ENCODE measurements at regions not wholly inside any gene's neighbourhood (a gene's known extent, or its start where the extent isn't known, plus 50 kb on each side); places are given as distances from the start of the nearest gene placed in this dataset.

GRCh38 chr13:105035092-105035491 lies 1500.4 kb downstream of the EFNB2 start:
- no peak for DNase-seq (ENCODE audit: low read depth)

- DNase-seq (ENCODE audit: low read depth), result no peak
These were observed 1501.5 kb downstream of the EFNB2 start for GRCh38 chr13:105033999-105034398.

GRCh38 chr13:105031306-105031705 lies 1504.2 kb downstream of the EFNB2 start:
- no peak for DNase-seq (ENCODE audit: low read depth)

GRCh38 chr13:105030851-105031250 lies 1504.6 kb downstream of the EFNB2 start:
- no peak for DNase-seq (ENCODE audit: low read depth)

- DNase-seq (ENCODE audit: low read depth), result no peak
These were observed 1516.4 kb downstream of the EFNB2 start for GRCh38 chr13:105019073-105019472.

GRCh38 chr13:105016266-105016665 lies 1519.2 kb downstream of the EFNB2 start:
- no peak for DNase-seq (ENCODE audit: low read depth)

GRCh38 chr13:105008604-105009003 lies 1526.9 kb downstream of the EFNB2 start:
- DNase-seq (ENCODE audit: low read depth), result no peak

- no peak for DNase-seq (ENCODE audit: low read depth)
These were observed 1528.2 kb downstream of the EFNB2 start for GRCh38 chr13:105007166-105007808.

- no peak for DNase-seq (ENCODE audit: low read depth)
These were observed 1539.4 kb downstream of the EFNB2 start for GRCh38 chr13:104996022-104996421.

- DNase-seq (ENCODE audit: low read depth), result no peak
These were observed 1541.8 kb downstream of the EFNB2 start for GRCh38 chr13:104993708-104994107.

- no peak for DNase-seq (ENCODE audit: low read depth)
These were observed 1547.8 kb downstream of the EFNB2 start for GRCh38 chr13:104987621-104988020.

GRCh38 chr13:104984296-104984818 lies 1551.1 kb downstream of the EFNB2 start:
- no peak for DNase-seq (ENCODE audit: low read depth)

- DNase-seq (ENCODE audit: low read depth), result no peak
These were observed 1551.9 kb downstream of the EFNB2 start for GRCh38 chr13:104983601-104984000.

- DNase-seq (ENCODE audit: low read depth), result no peak
These were observed 1554.9 kb downstream of the EFNB2 start for GRCh38 chr13:104980586-104980985.

GRCh38 chr13:104979281-104980030 lies 1556.0 kb downstream of the EFNB2 start:
- no peak for DNase-seq (ENCODE audit: low read depth)

GRCh38 chr13:104976986-104977385 lies 1558.5 kb downstream of the EFNB2 start:
- no peak for DNase-seq (ENCODE audit: low read depth)

- no peak for DNase-seq (ENCODE audit: low read depth)
These were observed 1560.2 kb downstream of the EFNB2 start for GRCh38 chr13:104975272-104975671.

- no peak for DNase-seq (ENCODE audit: low read depth)
These were observed 1566.6 kb downstream of the EFNB2 start for GRCh38 chr13:104968876-104969275.

- DNase-seq (ENCODE audit: low read depth), result no peak
These were observed 1567.4 kb downstream of the EFNB2 start for GRCh38 chr13:104967836-104968630.

- DNase-seq (ENCODE audit: low read depth), result no peak
These were observed 1568.1 kb downstream of the EFNB2 start for GRCh38 chr13:104967376-104967775.

GRCh38 chr13:104962411-104962810 lies 1573.1 kb downstream of the EFNB2 start:
- DNase-seq (ENCODE audit: low read depth), result no peak

- DNase-seq (ENCODE audit: low read depth), result no peak
These were observed 1574.2 kb downstream of the EFNB2 start for GRCh38 chr13:104961246-104961645.

- DNase-seq (ENCODE audit: low read depth), result no peak
These were observed 1581.3 kb downstream of the EFNB2 start for GRCh38 chr13:104954210-104954609.
